GM12878 (cell line): ENCODE measurements at regions not wholly inside any gene's neighbourhood (a gene's known extent, or its start where the extent isn't known, plus 50 kb on each side); places are given as distances from the start of the nearest gene placed in this dataset.

ENCODE experiments used
- ATAC-seq: fragments of 200-7000 bp; cut with Tn5 transposase; 3 replicates; pipeline ENCODE4 v1.9.1; 2020; ENCODE audit warnings: mild to moderate bottlenecking, moderate library complexity
- BruUV-seq: library from RNA; stranded (reverse); fragments of 400-500 nt; replicated peaks from 2 replicates; lab custom pipeline; 2021; lab: Mats Ljungman, UMichigan
- CTCF ChIA-PET: fragments of 300-600 bp; sonication (Branson Sonifier 250); formaldehyde crosslinking; extraction: SDS; loops from one replicate; lab custom pipeline; 2021; ENCODE audit warnings: inconsistent platforms; lab: Yijun Ruan, JAX
- POLR2A ChIA-PET: fragments of 350-600 bp; formaldehyde crosslinking; extraction: SDS; loops from one replicate; lab custom pipeline; 2021; ENCODE audit warnings: inconsistent platforms; lab: Charles Lee
- RAD21 ChIA-PET: fragments of 300-600 bp; sonication (Branson Sonifier 250); formaldehyde crosslinking; loops from one replicate; lab custom pipeline; 2023; ENCODE audit warnings: antibody characterized with exemption; ENCODE audit not compliant: unreplicated experiment; lab: Charles Lee
- SMC1A ChIA-PET: fragments of 300-600 bp; sonication (Branson Sonifier 250); formaldehyde crosslinking; loops from one replicate; lab custom pipeline; 2023; ENCODE audit not compliant: unreplicated experiment, uncharacterized antibody; lab: Charles Lee
- DNase-seq: peaks from one replicate; pipeline ENCODE4 v3.0.0-alpha.2; 2011; ENCODE audit warnings: low read depth, low spot score
- FAIRE-seq: peaks from 3 replicates; lab custom pipeline; 2011; peaks lifted over from hg19 to GRCh38; lab: Jason Lieb, UNC
- H2AFZ ChIP-seq: 2 replicates; pipeline ENCODE4 v1.6.0; 2011; ENCODE audit warnings: low read depth, low read length, control low read depth; ENCODE audit not compliant: control insufficient read depth
- H3K27ac ChIP-seq: 2 replicates; pipeline ENCODE4 v1.5.1; 2011; ENCODE audit warnings: control low read depth; ENCODE audit not compliant: control insufficient read depth, insufficient read depth
- H3K27me3 ChIP-seq, 2 experiments: replicated peaks in 1 of 2; 2 replicates each; pipeline versions ENCODE4 v1.6.0 to v1.6.1; 2011; ENCODE audit warnings: low read length in 1 of 2; ENCODE audit not compliant: control insufficient read depth in 2 of 2, insufficient read depth in 2 of 2
- H3K36me3 ChIP-seq, 2 experiments: 2 replicates each; pipeline ENCODE4 v1.5.1; 2011; ENCODE audit warnings: low read length in 1 of 2; ENCODE audit not compliant: control insufficient read depth in 2 of 2, insufficient read depth in 2 of 2
- H3K4me1 ChIP-seq: 2 replicates; pipeline ENCODE4 v1.6.1; 2011; ENCODE audit warnings: mild to moderate bottlenecking, low read length, moderate library complexity, mixed read lengths; ENCODE audit not compliant: control insufficient read depth, insufficient read depth
- H3K4me2 ChIP-seq: 2 replicates; pipeline ENCODE4 v1.6.0; 2011; ENCODE audit warnings: control low read depth; ENCODE audit not compliant: control insufficient read depth, insufficient read depth
- H3K4me3 ChIP-seq: fragments of 200-600 bp; sonication (generic); 2 replicates; pipeline ENCODE4 v1.5.1; 2016
- H3K79me2 ChIP-seq: 2 replicates; pipeline ENCODE4 v1.6.0; 2011; ENCODE audit warnings: low read length; ENCODE audit not compliant: control insufficient read depth, insufficient read depth
- H3K9ac ChIP-seq: 2 replicates; pipeline ENCODE4 v1.8.0; 2011; ENCODE audit warnings: low read length, control low read depth, mixed read lengths; ENCODE audit not compliant: control insufficient read depth, insufficient read depth
- H3K9me3 ChIP-seq: replicated peaks from 3 replicates; pipeline ENCODE4 v1.5.1; 2011; ENCODE audit warnings: mild to moderate bottlenecking, low read length; ENCODE audit not compliant: control insufficient read depth, insufficient read depth
- H4K20me1 ChIP-seq: 2 replicates; pipeline ENCODE4 v1.6.0; 2011; ENCODE audit not compliant: control insufficient read depth, insufficient read depth
- CBX3 ChIP-seq: fragments of 200-600 bp; sonication (generic); IDR thresholded peaks from 2 replicates; pipeline ENCODE4 v1.6.1; 2016; ENCODE audit warnings: low read depth, borderline replicate concordance
- CBX5 ChIP-seq: sonication (generic); IDR thresholded peaks from 2 replicates; pipeline ENCODE4 v1.6.1; 2016; ENCODE audit warnings: low read depth, moderate library complexity, mild to moderate bottlenecking, inconsistent platforms
- CEBPB ChIP-seq, 2 experiments: fragments of 150-350 bp in 1 of 2; IDR thresholded peaks; 2 replicates each; pipeline ENCODE4 v1.6.1; 2012 to 2014; ENCODE audit warnings: low read depth in 2 of 2, low read length in 2 of 2, borderline replicate concordance in 1 of 2, inconsistent platforms in 1 of 2
- EED ChIP-seq: sonication (generic); IDR thresholded peaks from 2 replicates; pipeline ENCODE4 v1.6.1; 2016; ENCODE audit warnings: antibody characterized with exemption, low read depth
- ETV6 ChIP-seq, 2 experiments: fragments of 450-650 bp in 1 of 2; IDR thresholded peaks in 1 of 2; conservative IDR thresholded peaks in 1 of 2; 2 replicates each; pipeline ENCODE4 v1.6.1; 2014; ENCODE audit warnings: antibody characterized with exemption in 1 of 2, borderline replicate concordance in 1 of 2, low read depth in 1 of 2, mild to moderate bottlenecking in 1 of 2, moderate library complexity in 1 of 2
- FOS ChIP-seq: IDR thresholded peaks from 3 replicates; pipeline ENCODE4 v1.6.1; 2011; ENCODE audit warnings: borderline replicate concordance; ENCODE audit not compliant: insufficient read length; ENCODE audit errors: extremely low read depth
- KDM1A ChIP-seq: fragments of 200-600 bp; sonication (generic); IDR thresholded peaks from 2 replicates; pipeline ENCODE4 v1.6.1; 2016; ENCODE audit warnings: borderline replicate concordance
- PAX5 ChIP-seq: IDR thresholded peaks from 2 replicates; pipeline ENCODE4 v1.6.1; 2011; ENCODE audit warnings: low read depth, low read length, borderline replicate concordance
- POLR2AphosphoS5 ChIP-seq: IDR thresholded peaks from 2 replicates; pipeline ENCODE4 v1.6.1; 2011; ENCODE audit warnings: mild to moderate bottlenecking, low read length, inconsistent platforms
- SMAD1 ChIP-seq: fragments of 450-650 bp; IDR thresholded peaks from 2 replicates; pipeline ENCODE4 v1.6.1; 2018; ENCODE audit warnings: mild to moderate bottlenecking, low read depth; ENCODE audit not compliant: partially characterized antibody
- SMAD5 ChIP-seq: IDR thresholded peaks from 2 replicates; pipeline ENCODE4 v1.6.1; 2016; ENCODE audit warnings: antibody characterized with exemption, low read depth
- SREBF1 ChIP-seq: IDR thresholded peaks from 2 replicates; pipeline ENCODE4 v1.6.1; 2012; ENCODE audit warnings: mild to moderate bottlenecking, low read length
- SREBF2 ChIP-seq: IDR thresholded peaks from 2 replicates; pipeline ENCODE4 v1.6.1; 2012; ENCODE audit warnings: mild to moderate bottlenecking, low read length
- STAT3 ChIP-seq: IDR thresholded peaks from 2 replicates; pipeline ENCODE4 v1.6.1; 2011; ENCODE audit warnings: low read depth, low read length, improper control_type of control experiment
- ZNF207 ChIP-seq: fragments of 450-650 bp; IDR thresholded peaks from 2 replicates; pipeline ENCODE4 v1.6.1; 2014; ENCODE audit warnings: antibody characterized with exemption, mild to moderate bottlenecking, borderline replicate concordance
- ZNF384 ChIP-seq: IDR thresholded peaks from 2 replicates; pipeline ENCODE4 v1.6.1; 2012; ENCODE audit warnings: low read depth, mild to moderate bottlenecking, low read length, improper control_type of control experiment, borderline replicate concordance
- WGBS: methylation state at CpG from one replicate; pipeline ENCODE4 v1.1.6; 2016; ENCODE audit warnings: low lambda C conversion rate; ENCODE audit not compliant: insufficient replicate concordance, insufficient coverage; ENCODE audit errors: missing lambda C conversion rate; 5-methylcytosine and 5-hydroxymethylcytosine counted together
- in situ Hi-C: fragments of 300-500 bp; cut with MboI; formaldehyde crosslinking; loops from 9 replicates; pipeline ENCODE4 v1.14.3; 2018; ENCODE audit warnings: mixed read lengths
- intact Hi-C: fragments of 100-400 bp; cut with micrococcal nuclease; formaldehyde crosslinking; loops from one replicate; pipeline ENCODE4 v1.14.2; 2022; ENCODE audit not compliant: unreplicated experiment
- TF ChIP-seq, protein P1 (sequence below): IDR thresholded peaks from 2 replicates; pipeline ENCODE4 v1.6.1; 2011; ENCODE audit warnings: borderline replicate concordance, low read depth, mild to moderate bottlenecking, moderate library complexity, low read length; ENCODE audit not compliant: insufficient read depth, poor library complexity, severe bottlenecking
- TF ChIP-seq, protein P2 (sequence below): IDR thresholded peaks from 2 replicates; pipeline ENCODE4 v1.6.1; 2011; ENCODE audit warnings: borderline replicate concordance, low read depth, mild to moderate bottlenecking, moderate library complexity, mixed read lengths, low read length; ENCODE audit not compliant: insufficient read depth; ENCODE audit errors: extremely low read length
- TF ChIP-seq, protein P3 (sequence below): IDR thresholded peaks from 2 replicates; pipeline ENCODE4 v1.6.1; 2011; ENCODE audit warnings: low read depth, low read length, improper control_type of control experiment, borderline replicate concordance

DNA sequence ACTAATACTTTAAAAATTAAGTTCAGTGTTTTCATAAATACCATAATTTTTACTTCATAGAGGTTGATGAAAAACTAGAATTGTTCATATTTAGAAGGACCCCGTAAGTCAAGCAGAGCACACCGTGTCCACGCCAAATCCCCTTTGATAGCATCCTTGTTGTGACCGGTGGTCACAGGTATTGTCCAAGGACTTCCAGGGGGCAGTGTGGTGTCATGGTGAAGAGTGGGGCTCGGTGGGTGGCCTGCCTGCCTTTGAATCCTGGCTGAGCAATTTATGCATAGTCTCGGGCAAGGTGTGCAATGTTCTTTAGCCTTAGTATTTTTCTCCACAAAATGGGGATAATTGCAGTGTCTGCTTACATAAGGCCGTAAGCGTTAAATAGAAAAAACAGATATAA lies 169.9 kb downstream of the KTN1 start:
- ChIA-PET RAD21 (no interaction called here), CTCF (no interaction called here), SMC1A (no interaction called here), POLR2A (no interaction called here)
- Histone ChIP-seq H3K9me3 (no peaks in the 10 kb centered on the region), H3K36me3 (no peaks in the 10 kb centered on the region), H3K9ac (no peak overlapping the region), H3K4me2 (no peak overlapping the region), H3K79me2 (no peaks in the 10 kb centered on the region), H3K27me3 (no peaks in the 10 kb centered on the region), H3K27ac (no peak overlapping the region), H2AFZ (no peak overlapping the region), H3K4me3 (no peak overlapping the region), H3K4me1 (no peaks in the 10 kb centered on the region), H4K20me1 (no peaks in the 10 kb centered on the region)
- intact Hi-C loops = no loop called here
- in situ Hi-C loops = no loop called here
- DNase-seq = no peak
- TF ChIP-seq, protein P1, sequence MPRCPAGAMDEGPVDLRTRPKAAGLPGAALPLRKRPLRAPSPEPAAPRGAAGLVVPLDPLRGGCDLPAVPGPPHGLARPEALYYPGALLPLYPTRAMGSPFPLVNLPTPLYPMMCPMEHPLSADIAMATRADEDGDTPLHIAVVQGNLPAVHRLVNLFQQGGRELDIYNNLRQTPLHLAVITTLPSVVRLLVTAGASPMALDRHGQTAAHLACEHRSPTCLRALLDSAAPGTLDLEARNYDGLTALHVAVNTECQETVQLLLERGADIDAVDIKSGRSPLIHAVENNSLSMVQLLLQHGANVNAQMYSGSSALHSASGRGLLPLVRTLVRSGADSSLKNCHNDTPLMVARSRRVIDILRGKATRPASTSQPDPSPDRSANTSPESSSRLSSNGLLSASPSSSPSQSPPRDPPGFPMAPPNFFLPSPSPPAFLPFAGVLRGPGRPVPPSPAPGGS = no peak
- TF ChIP-seq SREBF1 (no peak), POLR2AphosphoS5 (no peak), EED (no peak), SMAD1 (no peak), SMAD5 (no peak), PAX5 (no peak), CBX5 (no peak), FOS (no peak), CEBPB (IDR thresholded peaks at IDR 0.05; ENCODE audit: borderline replicate concordance in 1 of 2, low read depth in 2 of 2, low read length in 2 of 2) (no peak), ZNF384 (no peak), KDM1A (no peak), SREBF2 (no peak), ETV6 (conservative IDR thresholded peaks at IDR 0.05 in 1 of 2, IDR thresholded peaks at IDR 0.05 in 1 of 2; ENCODE audit: borderline replicate concordance in 1 of 2, low read depth in 1 of 2) (no peak), ZNF207 (no peak), CBX3 (no peak), STAT3 (no peak)
- TF ChIP-seq, protein P2, sequence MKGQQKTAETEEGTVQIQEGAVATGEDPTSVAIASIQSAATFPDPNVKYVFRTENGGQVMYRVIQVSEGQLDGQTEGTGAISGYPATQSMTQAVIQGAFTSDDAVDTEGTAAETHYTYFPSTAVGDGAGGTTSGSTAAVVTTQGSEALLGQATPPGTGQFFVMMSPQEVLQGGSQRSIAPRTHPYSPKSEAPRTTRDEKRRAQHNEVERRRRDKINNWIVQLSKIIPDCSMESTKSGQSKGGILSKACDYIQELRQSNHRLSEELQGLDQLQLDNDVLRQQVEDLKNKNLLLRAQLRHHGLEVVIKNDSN = no peak
- TF ChIP-seq, protein P3, sequence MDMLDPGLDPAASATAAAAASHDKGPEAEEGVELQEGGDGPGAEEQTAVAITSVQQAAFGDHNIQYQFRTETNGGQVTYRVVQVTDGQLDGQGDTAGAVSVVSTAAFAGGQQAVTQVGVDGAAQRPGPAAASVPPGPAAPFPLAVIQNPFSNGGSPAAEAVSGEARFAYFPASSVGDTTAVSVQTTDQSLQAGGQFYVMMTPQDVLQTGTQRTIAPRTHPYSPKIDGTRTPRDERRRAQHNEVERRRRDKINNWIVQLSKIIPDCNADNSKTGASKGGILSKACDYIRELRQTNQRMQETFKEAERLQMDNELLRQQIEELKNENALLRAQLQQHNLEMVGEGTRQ = no peak
- WGBS = 80% methylated on average over 8 of the region's 8 CpGs
- ATAC-seq = no peak
- BruUV-seq = no TSS peak
- FAIRE-seq = no peak
